Neural cell (in vitro differentiated cells): ENCODE measurements at regions not wholly inside any gene's neighbourhood (a gene's known extent, or its start where the extent isn't known, plus 50 kb on each side); places are given as distances from the start of the nearest gene placed in this dataset.

Experiments used
- H2AFZ ChIP-seq: fragments of 200-600, 300-800 bp; sonication (generic), shearing (Covaris generic); 2 replicates; pipeline ENCODE4 v1.6.0; 2014; ENCODE audit warnings: low read depth, mild to moderate bottlenecking, antibody characterized with exemption, low read length, moderate library complexity
- H3F3A ChIP-seq: fragments of 200-600 bp; shearing (Covaris generic); 2 replicates; pipeline ENCODE4 v1.6.1; 2016; ENCODE audit warnings: mild to moderate bottlenecking, moderate library complexity, mixed read lengths, antibody characterized with exemption, low read length; ENCODE audit not compliant: insufficient read depth, poor library complexity, severe bottlenecking
- H3K27ac ChIP-seq: fragments of 200-600, 300-800 bp; sonication (generic), shearing (Covaris generic); 2 replicates; pipeline ENCODE4 v1.5.1; 2014; ENCODE audit warnings: mild to moderate bottlenecking, low read length, moderate library complexity
- H3K27me3 ChIP-seq: fragments of 300-800, 200-600 bp; sonication (generic), shearing (Covaris generic); 2 replicates; pipeline ENCODE4 v1.6.0; 2014; ENCODE audit warnings: mild to moderate bottlenecking, low read depth, low read length, moderate library complexity; ENCODE audit not compliant: insufficient read depth
- H3K36me3 ChIP-seq: fragments of 300-800, 200-600 bp; sonication (generic), shearing (Covaris generic); 2 replicates; pipeline ENCODE4 v1.5.1; 2014; ENCODE audit warnings: mild to moderate bottlenecking, antibody characterized with exemption, low read length, moderate library complexity; ENCODE audit not compliant: insufficient read depth
- H3K4me2 ChIP-seq: fragments of 300-800, 200-600 bp; sonication (generic), shearing (Covaris generic); 2 replicates; pipeline ENCODE4 v1.6.0; 2014; ENCODE audit warnings: mild to moderate bottlenecking, low read length
- H3K4me3 ChIP-seq: fragments of 300-800, 200-600 bp; sonication (generic), shearing (Covaris generic); 2 replicates; pipeline ENCODE4 v1.5.1; 2014; ENCODE audit warnings: mild to moderate bottlenecking, low read length, moderate library complexity
- H3K79me2 ChIP-seq: fragments of 200-600 bp; shearing (Covaris generic); replicated peaks from 2 replicates; pipeline ENCODE4 v1.6.0; 2014; ENCODE audit warnings: mild to moderate bottlenecking, low read length, moderate library complexity; ENCODE audit not compliant: insufficient read depth
- H3K9ac ChIP-seq: fragments of 300-800, 200-600 bp; sonication (generic), shearing (Covaris generic); 2 replicates; pipeline ENCODE4 v1.6.1; 2016; ENCODE audit warnings: mild to moderate bottlenecking, low read length, mixed read lengths
- H3K9me2 ChIP-seq: fragments of 200-600 bp; shearing (Covaris generic); 2 replicates; pipeline ENCODE4 v1.6.1; 2016; ENCODE audit warnings: mild to moderate bottlenecking, low read length, mixed read lengths; ENCODE audit not compliant: insufficient read depth
- H3K9me3 ChIP-seq: fragments of 200-600, 300-800 bp; sonication (generic), shearing (Covaris generic); 2 replicates; pipeline ENCODE4 v1.6.1; 2016; ENCODE audit warnings: mild to moderate bottlenecking, mixed run types, low read length, moderate library complexity, mixed read lengths
- H4K20me1 ChIP-seq: fragments of 200-600 bp; shearing (Covaris generic); 2 replicates; pipeline ENCODE4 v1.6.1; 2016; ENCODE audit warnings: mild to moderate bottlenecking, mixed run types; ENCODE audit not compliant: insufficient read depth
- EP300 ChIP-seq: fragments of 450-650 bp; conservative IDR thresholded peaks from 2 replicates; pipeline ENCODE4 v1.6.1; 2014; ENCODE audit warnings: antibody characterized with exemption, mild to moderate bottlenecking, moderate library complexity; ENCODE audit not compliant: poor library complexity, severe bottlenecking
- EZH2 ChIP-seq: fragments of 200-600, 300-800 bp; shearing (Covaris generic), sonication (generic); IDR thresholded peaks from 2 replicates; pipeline ENCODE4 v1.6.1; 2014; ENCODE audit warnings: antibody characterized with exemption, low read length, borderline replicate concordance, mild to moderate bottlenecking; ENCODE audit not compliant: insufficient read depth, poor library complexity, severe bottlenecking
- MXI1 ChIP-seq: fragments of 450-650 bp; conservative IDR thresholded peaks from 2 replicates; pipeline ENCODE4 v1.6.1; 2014; ENCODE audit warnings: antibody characterized with exemption, mild to moderate bottlenecking; ENCODE audit not compliant: poor library complexity, severe bottlenecking
- POLR2AphosphoS5 ChIP-seq: IDR thresholded peaks from 2 replicates; pipeline ENCODE4 v1.6.1; 2012
- RAD21 ChIP-seq: fragments of 450-650 bp; conservative IDR thresholded peaks from 2 replicates; pipeline ENCODE4 v1.6.1; 2014; ENCODE audit warnings: antibody characterized with exemption, mild to moderate bottlenecking, moderate library complexity
- SMC3 ChIP-seq: fragments of 450-650 bp; conservative IDR thresholded peaks from 2 replicates; pipeline ENCODE4 v1.6.1; 2014; ENCODE audit warnings: antibody characterized with exemption, mild to moderate bottlenecking, moderate library complexity; ENCODE audit not compliant: poor library complexity
- TAF1 ChIP-seq: IDR thresholded peaks from 2 replicates; pipeline ENCODE4 v1.6.1; 2012; ENCODE audit warnings: low read depth
- TF ChIP-seq, protein P1 (sequence below): IDR thresholded peaks from 2 replicates; pipeline ENCODE4 v1.6.1; 2012; ENCODE audit warnings: borderline replicate concordance
- TF ChIP-seq, protein P2 (sequence below): fragments of 450-650 bp; IDR thresholded peaks from 2 replicates; pipeline ENCODE4 v1.5.1; 2014; ENCODE audit warnings: antibody characterized with exemption, mild to moderate bottlenecking, moderate library complexity; ENCODE audit not compliant: poor library complexity, severe bottlenecking

DNA sequence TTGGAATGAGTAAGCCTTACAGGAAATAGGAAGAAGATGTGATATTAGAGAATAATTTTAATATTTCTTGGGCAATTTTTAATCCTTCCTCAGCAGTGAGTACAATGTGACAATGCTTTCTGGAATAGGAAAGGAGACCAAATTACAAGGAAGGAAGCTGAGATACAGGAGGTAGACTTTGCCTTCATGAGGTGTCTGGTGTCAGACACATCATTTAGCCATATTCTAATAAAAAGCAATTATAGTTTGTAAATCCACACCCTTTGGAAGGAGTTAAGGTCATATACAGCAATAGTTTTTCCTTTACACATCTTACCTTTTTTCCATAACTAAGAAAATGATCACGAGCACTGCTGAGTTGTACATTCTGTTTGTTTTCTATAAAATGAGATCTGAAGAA lies 390.4 kb downstream of the SH3GL2 start:
- no peak for TF ChIP-seq POLR2AphosphoS5
- TF ChIP-seq RAD21, result no peak
- no peak for TF ChIP-seq MXI1
- no peak for TF ChIP-seq EP300
- TF ChIP-seq TAF1, result no peak
- TF ChIP-seq, protein P1, sequence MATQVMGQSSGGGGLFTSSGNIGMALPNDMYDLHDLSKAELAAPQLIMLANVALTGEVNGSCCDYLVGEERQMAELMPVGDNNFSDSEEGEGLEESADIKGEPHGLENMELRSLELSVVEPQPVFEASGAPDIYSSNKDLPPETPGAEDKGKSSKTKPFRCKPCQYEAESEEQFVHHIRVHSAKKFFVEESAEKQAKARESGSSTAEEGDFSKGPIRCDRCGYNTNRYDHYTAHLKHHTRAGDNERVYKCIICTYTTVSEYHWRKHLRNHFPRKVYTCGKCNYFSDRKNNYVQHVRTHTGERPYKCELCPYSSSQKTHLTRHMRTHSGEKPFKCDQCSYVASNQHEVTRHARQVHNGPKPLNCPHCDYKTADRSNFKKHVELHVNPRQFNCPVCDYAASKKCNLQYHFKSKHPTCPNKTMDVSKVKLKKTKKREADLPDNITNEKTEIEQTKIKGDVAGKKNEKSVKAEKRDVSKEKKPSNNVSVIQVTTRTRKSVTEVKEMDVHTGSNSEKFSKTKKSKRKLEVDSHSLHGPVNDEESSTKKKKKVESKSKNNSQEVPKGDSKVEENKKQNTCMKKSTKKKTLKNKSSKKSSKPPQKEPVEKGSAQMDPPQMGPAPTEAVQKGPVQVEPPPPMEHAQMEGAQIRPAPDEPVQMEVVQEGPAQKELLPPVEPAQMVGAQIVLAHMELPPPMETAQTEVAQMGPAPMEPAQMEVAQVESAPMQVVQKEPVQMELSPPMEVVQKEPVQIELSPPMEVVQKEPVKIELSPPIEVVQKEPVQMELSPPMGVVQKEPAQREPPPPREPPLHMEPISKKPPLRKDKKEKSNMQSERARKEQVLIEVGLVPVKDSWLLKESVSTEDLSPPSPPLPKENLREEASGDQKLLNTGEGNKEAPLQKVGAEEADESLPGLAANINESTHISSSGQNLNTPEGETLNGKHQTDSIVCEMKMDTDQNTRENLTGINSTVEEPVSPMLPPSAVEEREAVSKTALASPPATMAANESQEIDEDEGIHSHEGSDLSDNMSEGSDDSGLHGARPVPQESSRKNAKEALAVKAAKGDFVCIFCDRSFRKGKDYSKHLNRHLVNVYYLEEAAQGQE, result no peak
- TF ChIP-seq EZH2, result no peak
- TF ChIP-seq, protein P2, sequence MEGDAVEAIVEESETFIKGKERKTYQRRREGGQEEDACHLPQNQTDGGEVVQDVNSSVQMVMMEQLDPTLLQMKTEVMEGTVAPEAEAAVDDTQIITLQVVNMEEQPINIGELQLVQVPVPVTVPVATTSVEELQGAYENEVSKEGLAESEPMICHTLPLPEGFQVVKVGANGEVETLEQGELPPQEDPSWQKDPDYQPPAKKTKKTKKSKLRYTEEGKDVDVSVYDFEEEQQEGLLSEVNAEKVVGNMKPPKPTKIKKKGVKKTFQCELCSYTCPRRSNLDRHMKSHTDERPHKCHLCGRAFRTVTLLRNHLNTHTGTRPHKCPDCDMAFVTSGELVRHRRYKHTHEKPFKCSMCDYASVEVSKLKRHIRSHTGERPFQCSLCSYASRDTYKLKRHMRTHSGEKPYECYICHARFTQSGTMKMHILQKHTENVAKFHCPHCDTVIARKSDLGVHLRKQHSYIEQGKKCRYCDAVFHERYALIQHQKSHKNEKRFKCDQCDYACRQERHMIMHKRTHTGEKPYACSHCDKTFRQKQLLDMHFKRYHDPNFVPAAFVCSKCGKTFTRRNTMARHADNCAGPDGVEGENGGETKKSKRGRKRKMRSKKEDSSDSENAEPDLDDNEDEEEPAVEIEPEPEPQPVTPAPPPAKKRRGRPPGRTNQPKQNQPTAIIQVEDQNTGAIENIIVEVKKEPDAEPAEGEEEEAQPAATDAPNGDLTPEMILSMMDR, result no peak
- no peak for TF ChIP-seq SMC3

DNA sequence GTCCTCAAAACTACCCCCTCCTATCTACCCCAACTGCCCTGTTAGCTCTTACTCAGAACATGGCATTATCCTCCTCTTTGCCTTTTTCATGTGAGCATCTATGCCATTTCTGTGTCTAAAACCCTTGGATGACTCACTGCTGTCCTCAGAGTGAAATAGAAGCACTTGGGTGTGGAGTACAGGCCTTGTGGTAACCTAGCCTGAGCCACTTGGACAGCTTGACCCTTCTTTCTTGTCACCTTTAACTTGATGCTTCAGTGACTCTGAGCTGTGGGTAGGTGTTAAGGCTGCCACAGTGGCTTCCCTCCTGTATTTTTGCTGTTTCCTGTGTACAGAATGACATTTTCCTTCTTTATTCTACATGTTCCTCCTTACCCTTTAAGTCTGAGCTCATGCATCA lies 391.4 kb downstream of the SH3GL2 start:
- Histone ChIP-seq H3K27ac (no peak overlapping the region), H3K36me3 (no peaks in the 10 kb centered on the region), H3K9me2 (no peaks in the 10 kb centered on the region), H3K27me3 (no peaks in the 10 kb centered on the region), H3K79me2 (no peaks in the 10 kb centered on the region), H2AFZ (no peak overlapping the region), H3K9me3 (no peaks in the 10 kb centered on the region), H3F3A (no peaks in the 10 kb centered on the region), H4K20me1 (no peaks in the 10 kb centered on the region), H3K4me2 (no peak overlapping the region), H3K4me3 (no peak overlapping the region), H3K9ac (no peak overlapping the region)
- TF ChIP-seq RAD21 (no peak), TAF1 (no peak), EZH2 (no peak), MXI1 (no peak), SMC3 (no peak), POLR2AphosphoS5 (no peak), EP300 (no peak)
- TF ChIP-seq, protein P2, result no peak
- TF ChIP-seq, protein P1, result no peak

More for the DNA sequence above, 390.4 kb downstream of the SH3GL2 start:
- H3K36me3 ChIP-seq, result no peaks in the 10 kb centered on the region
- no peaks in the 10 kb centered on the region for H3F3A ChIP-seq
- H3K9ac ChIP-seq, result no peak overlapping the region
- no peak overlapping the region for H3K27ac ChIP-seq
- H3K4me2 ChIP-seq, result no peak overlapping the region
- H3K4me3 ChIP-seq, result no peak overlapping the region
- no peaks in the 10 kb centered on the region for H4K20me1 ChIP-seq
- no peaks in the 10 kb centered on the region for H3K27me3 ChIP-seq
- H3K9me2 ChIP-seq, result no peaks in the 10 kb centered on the region
- no peaks in the 10 kb centered on the region for H3K9me3 ChIP-seq
- H2AFZ ChIP-seq, result no peak overlapping the region
- no peaks in the 10 kb centered on the region for H3K79me2 ChIP-seq
